GM18502 (cell line): ENCODE measurements at regions not wholly inside any gene's neighbourhood (a gene's known extent, or its start where the extent isn't known, plus 50 kb on each side); places are given as distances from the start of the nearest gene placed in this dataset.
"Not testable (repeated sequence)": the region's sequence is repeated elsewhere in the genome, so short reads cannot be mapped to it uniquely, and the experiment has no call there.

ENCODE experiments used
- ATAC-seq: cut with Tn5 transposase; IDR thresholded peaks from one replicate; pipeline ENCODE4 v1.9.1; 2021; ENCODE audit warnings: mild to moderate bottlenecking; ENCODE audit not compliant: unreplicated experiment, poor library complexity

DNA sequence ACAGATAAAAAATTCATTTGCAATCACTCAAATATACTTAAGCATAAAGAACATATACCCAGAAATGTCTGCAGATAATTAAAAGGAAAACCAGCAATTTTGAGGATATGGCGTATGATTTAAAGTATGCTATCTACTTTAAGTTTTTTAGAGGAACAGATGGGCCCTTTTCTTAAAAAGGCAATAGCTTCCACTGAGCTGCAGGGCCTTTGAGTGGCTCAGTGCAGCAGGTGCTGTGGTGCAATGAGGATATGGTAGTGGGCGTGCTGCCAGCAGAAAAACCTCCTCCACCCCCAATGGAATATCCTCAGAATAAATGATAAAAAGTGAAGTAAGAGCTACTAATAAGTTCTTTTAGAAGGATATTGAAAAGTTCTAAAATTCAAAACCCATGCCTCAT lies 814.5 kb downstream of the MTRR start:
- no peak for ATAC-seq

DNA sequence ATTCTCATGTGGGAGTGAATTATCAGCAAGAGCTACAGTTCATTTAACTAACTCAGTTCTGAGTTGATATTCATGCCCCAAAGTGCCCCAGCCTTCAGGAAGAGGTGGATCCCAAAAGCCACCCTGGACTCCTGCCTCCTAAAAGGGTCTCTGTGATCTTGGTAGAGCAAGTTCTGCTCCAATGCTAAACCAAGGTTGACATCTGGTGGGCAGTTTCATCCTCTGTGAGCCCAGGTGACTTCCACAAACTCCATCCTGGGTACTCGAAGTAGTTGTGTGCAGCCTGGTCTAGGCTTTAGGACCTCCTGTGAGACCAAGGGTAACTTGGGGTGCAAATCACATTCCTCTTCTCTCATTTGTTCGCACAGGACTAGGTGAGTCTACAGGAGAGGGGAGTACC lies 816.8 kb downstream of the MTRR start:
- ATAC-seq = no peak

DNA sequence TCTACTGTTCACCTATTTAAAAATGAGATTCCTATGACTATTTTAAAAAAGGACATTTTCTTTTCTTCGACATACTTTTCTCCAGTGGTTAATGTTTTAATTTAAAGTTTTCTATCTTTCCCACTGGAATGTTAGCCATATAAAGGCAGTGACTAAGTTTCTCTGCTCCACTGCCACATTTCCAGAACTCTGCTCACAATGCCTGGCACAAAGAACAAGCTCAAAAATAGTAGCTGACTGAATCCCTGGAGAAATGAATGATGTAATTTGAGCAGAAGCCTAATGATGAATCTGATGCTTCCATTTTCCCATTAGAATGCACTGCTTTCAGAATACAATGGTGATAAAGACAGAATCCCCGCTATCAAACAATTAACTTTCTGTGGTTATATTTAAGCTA lies 817.8 kb downstream of the MTRR start:
- ATAC-seq = no peak

DNA sequence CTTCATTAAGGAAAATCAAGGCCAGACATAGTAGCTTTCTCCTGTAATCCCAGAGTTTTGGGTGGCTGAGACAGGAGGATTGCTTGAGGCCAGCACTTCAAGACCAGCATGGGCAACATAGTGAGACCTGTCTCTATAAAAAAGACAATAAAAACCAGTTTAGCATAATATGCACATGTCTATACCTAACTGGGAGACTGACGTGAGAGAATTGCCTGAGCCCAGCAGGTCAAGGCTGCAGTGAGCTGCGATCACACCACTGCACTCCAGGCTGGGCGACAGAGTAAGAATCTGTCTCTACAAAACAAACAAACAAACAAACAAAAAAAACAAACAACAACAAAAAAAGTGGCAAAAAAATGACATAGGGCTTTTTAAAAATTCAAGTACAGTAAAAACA lies 820.8 kb downstream of the MTRR start:
- ATAC-seq = no peak

DNA sequence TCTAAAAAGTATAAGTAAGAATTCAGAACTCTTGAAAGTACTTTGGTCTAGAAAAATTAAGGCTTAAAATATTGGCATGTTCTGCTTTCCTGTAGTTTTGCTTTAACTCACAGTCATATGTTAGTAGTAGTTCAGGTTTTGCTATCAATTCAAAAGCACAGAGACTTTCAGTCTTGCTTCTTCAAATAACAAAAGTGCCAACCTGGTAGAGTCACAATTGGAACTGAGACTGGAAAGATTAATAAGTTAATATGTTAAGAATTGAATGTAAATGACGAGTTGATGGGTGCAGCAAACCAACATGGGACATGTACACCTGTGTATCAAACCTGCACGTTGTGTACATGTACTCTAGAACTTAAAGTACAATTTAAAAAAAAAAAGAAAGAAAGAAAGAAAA lies 822.3 kb downstream of the MTRR start:
- no peak for ATAC-seq

DNA sequence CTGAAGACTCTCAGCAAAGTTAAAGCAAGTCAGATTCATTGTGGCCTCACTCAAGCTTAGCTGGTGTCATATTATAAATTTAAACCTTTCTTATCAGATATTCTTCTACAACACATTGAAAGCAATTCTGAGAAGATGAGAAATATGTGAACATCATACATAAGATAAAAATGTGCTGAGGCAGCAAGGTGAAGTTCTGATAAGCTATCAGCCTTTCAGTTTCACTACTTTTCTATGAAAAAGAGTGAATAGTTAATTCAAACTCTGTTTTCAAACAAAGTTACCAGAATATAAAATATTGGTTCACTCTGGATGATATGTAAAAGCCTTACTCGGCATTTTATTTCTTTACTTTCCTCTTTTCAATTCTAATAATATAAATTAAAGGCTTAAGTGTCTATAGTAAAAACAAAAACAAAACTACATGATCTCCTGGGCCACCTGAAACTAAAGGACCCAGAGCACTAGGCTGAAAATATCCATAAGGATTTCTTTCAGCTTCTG lies 824.4 kb downstream of the MTRR start:
- ATAC-seq = no peak

DNA sequence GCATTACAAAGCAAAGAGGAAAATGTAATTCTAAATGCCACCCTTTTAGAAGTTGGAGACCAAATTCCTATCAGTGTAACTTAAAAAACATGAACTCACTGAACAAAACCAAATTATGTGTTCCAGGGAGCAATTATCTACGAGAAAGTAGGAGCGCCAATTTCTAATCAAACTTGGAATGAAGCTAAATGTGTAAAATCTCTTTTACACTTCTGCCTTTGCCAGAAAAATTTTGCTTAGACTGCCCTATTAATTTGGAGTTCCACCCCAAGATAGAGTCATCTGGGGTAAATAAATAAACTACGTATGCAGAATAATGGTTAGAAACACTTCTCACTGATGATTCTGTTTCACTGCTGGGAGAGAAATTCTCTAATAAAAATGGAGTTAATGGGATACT lies 825.6 kb downstream of the MTRR start:
- no peak for ATAC-seq

DNA sequence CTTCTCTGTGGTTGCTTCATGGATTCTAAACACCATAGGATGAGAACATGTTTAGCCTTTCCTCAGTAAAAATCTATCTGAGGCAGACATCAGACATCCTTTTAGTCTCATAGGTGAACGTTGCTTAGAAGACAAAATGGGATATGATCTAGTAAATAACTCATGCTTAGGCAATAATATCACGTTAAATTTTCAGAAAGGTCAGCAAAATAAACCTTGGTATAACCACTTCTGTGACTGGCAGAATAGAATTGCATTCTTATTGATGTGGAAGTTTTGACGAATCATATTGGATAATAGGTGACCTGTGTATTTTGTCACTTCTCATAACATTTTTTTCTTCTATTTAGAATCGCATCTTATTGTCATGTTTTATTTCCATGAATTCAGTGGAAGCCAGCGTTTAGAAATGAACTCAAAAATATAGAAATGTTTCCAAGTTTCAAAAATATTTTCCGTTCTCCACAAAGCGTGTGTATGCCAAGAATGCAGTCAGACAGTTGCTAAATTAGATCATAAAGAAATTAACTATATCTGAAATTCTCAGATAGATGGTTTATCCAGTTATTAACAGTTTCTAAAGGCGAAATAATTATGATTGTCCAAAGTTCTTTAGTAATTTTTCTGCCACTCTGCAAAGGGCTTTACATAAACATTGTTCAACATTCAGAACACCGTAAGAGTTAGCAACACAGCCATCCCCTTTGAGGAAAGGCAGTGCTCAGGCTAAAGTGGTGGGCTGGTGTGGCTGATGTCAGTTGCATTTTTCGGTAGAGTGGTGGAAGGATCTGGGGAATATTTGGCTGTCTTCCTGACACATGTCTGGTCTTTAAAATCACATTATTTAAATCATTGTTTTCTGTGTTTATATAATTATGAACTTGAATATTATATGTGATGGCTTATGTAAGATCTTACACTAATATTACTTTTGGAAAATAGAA lies 827.2 kb downstream of the MTRR start:
- ATAC-seq = no peak

DNA sequence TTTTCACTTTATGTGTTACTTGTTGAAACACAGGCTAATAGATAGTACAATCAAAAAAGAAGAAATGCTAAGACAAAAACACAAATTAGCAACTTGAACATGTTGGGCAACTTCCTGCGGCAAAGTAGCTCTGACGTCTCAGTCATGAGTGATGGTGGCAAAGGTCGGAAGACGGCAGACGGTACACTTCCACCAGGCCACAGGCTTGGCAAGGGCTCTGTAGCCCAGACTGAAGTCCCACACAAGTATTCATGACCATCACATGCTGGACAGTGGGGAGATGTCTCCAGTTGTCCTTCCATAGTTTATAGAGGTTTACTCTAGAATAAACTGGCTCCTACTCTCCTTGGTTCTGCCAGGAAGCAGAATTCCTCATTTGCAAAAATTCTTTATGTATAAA lies 831.3 kb downstream of the MTRR start:
- no peak for ATAC-seq

DNA sequence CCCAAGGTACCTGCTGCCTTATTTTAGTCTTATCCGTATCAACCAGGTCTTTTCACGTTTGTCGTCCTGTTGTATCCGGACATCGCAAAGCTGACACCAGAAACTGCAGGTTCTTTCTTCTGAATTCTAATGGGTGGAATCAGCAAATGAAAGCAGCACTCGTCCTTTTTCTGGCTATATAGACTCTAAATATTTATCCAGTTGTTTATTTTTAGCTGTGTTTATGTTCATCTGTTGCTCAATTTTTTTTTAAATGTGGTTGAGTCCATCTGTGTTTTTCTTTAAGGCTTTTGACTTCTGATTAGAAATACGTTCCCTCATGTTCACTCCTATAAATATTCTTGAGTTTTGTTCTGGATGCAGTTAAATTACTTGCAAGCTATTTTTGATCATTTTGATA lies 831.7 kb downstream of the MTRR start:
- ATAC-seq = no peak

DNA sequence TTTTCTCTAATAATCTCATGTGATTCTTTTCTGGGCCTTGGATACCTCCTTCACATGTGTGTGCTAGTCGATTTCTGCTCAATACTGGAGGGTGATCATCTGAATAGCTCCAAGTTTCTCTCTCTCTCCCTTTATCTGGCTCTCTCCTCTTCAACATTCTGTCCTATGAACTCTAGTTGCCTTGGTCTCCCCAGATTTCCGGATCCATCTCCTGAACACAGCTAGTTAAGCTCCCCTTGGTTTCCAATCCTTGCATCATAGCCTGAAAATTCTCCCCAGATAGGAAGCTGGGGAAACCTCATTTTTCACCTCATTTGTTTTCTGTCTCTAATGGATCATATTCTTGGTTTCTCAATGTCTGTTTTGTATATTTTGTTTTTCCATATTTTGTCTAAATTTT lies 832.3 kb downstream of the MTRR start:
- no peak for ATAC-seq

DNA sequence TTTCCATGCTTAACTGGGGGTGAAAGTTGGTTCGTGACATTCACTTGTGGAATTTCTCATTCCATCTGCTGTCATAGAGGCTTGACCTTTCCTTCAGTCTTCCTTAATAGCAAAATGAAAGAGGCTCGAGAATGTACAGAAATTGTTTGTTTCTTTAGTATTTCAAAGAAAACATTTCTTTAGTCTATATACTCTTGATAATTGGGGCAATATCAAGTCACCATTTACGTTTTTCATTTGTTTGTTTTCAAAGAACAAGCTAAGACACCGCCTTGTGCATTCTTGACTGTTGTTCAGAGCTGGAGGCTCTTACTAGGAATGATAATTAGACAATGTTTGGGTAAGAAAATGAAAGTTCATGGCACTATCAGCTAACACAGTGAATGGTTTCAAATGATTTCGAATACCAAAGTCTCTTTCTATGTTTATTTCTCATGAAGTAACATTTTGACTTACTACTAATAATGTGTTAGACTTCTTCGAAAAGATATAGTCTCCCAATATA lies 835.4 kb downstream of the SEMA5A start:
- no peak for ATAC-seq

DNA sequence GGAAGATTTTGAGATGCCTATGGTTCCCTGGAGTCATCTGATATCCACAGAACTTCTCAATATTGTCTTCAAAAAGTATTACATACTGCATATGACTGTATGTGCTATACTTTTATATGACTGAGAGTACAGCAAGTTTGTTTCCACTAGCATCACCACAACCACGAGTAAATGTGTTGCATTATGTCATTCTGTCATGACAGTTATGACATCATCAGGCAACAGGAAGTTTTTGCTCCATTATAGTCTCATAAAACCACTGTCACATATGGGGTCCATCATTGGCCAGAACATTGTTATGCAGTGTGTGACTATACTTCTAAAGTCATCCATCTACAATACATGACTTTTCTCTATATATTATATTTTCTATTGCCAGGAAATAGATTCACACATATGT lies 831.7 kb downstream of the SEMA5A start:
- no peak for ATAC-seq

DNA sequence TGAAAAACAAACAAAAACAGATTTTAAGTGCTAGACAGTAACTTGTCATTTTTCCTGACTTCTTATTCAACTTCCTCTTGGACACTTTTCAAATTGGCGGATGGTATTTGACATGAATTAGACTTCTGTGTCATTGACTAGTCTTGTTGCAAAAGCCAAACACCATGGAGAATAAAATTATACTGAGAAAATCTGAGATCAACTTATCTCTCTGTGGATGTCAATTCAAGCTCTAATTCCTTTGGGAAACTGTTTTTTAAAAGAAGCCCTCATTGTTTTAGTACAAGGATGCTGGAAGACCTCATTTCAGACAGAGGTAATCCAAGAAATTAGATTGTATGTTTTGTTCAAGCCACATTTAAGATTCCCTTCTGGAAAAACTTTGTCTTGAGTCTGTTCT lies 831.0 kb downstream of the SEMA5A start:
- ATAC-seq = no peak

DNA sequence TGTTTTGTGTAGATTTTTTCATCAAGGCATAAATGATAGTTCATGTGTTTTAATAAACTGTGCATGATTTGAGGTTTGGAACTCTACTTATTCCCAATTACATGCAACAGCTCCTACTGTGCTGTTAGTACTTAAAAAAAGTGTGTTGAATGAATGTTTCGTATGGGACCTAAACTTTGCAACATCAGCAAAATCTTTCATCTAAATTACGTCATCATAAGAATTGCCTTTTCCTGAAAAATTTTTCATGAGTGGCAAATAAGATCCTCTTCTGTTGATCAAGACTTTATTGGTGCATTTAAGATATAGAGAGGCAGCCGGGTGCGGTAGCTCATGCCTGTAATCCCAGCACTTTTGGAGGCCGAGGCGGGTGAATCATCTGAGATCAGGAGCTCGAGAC lies 826.1 kb downstream of the SEMA5A start:
- no peak for ATAC-seq

DNA sequence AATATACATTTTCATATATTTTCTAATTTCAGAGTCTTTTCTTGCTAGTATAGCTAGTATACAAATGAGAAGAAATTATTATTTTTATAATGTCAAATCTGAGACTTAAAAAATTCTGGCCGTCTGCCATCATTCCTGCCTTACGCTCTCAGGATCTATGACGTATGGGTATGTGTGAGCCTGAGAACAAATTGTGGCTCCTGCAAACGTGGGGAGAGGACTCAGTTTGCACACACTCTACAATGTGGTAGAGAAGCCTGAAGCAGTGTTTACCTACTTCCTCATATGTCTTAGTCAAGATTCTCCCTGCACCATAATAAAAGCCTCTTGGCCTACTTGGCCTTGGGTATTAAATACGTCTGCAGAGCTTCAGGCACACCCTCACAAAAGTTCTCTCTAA lies 825.4 kb downstream of the SEMA5A start:
- no peak for ATAC-seq

DNA sequence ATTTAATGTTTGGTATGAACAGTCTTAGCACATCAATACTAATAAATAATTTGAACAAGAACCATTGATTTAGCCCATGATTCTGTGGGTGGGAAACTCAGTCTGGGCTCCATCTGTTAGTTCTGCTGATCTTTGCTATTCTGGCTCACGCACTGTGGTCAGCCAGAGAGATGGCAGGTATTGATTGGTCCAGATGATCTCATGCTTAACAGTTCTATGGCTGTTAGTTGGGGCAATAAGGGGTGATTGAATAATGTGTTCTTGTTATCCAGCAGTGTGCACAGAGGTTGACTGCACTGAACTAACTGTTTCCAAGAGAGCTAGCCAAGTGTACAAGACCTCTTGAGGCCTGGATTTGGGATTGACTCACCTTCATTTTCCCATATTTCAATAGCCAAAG lies 824.3 kb downstream of the SEMA5A start:
- no peak for ATAC-seq

DNA sequence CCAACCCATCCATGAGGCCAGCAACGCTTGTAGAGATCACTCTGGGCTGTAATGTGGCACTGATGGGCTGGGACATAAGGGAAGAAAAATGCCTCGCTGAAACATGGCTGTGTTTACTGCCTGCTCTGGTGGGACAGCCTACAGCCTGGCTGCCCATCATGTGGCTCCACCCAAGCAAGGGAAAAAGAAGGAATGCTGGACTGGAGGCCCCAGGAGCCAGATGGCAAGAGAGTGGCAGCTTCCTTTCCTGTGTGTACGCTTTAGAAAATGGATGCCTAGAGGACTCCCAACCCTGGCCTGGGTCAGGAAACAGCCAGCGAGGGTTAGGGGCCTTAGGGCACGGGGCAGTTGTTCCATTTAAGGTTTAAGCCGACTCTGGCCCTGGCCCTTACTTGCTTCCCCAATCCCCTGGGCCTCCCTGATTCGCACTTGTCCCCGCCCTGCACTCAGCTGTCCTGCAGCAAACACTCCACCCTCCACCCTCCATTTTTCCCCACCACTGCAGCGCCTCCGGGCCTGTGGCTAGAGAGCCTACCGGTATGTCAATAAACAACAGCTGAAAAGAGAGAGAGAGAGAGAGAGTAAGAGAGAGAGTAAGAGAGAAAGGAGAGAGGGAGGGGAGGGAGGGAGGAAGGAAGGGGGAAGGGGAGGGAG lies 819.4 kb downstream of the SEMA5A start:
- no peak for ATAC-seq

DNA sequence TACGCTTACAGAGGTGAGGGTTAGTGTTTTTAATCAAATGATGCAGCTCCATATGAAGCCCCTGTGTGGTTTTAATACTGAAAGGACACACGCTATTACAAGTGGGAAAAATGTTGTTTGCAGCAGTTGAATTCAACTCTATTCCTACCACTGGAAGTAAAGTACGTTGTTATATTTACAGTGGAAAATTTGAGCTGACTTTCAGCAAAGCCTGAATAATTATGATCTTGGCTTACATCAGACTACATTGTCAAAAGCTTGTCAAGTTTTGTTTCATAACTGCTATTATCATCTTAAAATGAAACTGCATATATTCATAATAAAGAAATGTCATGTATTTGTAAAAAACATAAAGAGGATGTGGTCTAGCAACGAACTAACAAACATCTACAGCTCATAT lies 818.5 kb downstream of the SEMA5A start:
- no peak for ATAC-seq

DNA sequence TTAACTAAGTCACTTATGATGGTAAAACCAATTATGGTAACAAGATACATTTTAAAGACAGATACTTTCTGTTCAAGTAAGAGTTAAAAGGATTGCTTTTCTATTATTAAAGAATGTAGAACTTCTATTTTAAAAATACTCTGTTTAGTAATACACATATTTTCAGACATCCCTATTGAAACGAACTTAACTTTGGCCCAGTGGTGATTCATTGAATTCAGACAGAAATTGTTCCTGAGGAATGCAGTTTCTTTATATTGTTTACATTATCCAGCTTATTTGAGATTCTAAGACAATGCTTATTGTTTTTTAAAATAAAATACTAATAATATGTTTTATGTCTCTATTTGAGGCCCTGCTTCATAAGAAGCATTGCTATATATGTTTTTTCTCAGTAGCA lies 816.4 kb downstream of the SEMA5A start:
- no peak for ATAC-seq

DNA sequence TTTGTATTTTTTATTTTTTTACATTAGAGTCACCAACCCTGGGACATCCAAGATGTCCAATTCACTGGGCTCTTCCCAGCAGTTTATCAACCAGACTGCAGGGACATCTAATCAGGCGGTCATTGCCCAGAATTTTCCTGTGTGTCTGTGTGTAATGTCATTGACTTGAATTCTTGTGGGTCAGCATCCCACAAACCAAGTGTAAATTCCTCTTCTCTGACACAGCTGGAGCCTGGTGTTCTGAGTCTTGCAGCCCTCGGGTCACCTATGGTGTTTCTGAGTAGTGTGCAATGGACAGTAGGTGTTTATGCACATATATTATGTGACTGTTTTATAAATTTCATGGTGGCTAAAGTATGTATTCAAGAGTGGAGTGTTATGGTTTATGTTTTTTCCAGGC lies 815.7 kb downstream of the SEMA5A start:
- no peak for ATAC-seq

DNA sequence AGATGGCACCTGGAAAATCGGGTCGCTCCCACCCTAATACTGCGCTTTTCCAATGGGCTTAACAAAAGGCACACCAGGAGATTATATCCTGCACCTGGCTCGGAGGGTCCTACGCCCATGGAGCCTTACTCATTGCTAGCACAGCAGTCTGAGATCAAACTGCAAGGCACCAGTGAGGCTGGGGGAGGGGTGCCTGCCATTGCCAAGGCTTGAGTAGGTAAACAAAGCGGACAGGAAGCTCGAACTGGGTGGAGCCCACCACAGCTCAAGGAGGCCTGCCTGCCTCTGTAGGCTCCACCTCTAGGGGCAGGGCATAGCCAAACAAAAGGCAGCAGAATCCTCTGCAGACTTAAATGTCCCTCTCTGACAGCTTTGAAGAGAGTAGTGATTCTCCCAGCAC lies 814.8 kb downstream of the SEMA5A start:
- ATAC-seq = not testable (repeated sequence)
